SHP77 (cell line): ENCODE measurements at regions not wholly inside any gene's neighbourhood (a gene's known extent, or its start where the extent isn't known, plus 50 kb on each side); places are given as distances from the start of the nearest gene placed in this dataset.

Source experiments
- DNase-seq, 2 experiments: peaks; one replicate each; lab custom pipeline; 2025; lab: John Stamatoyannopoulos, UW

GRCh38 chr7:84248843-84249242 lies 54.3 kb upstream of the SEMA3A start:
- DNase-seq = no peak

GRCh38 chr7:84248267-84248666 lies 53.7 kb upstream of the SEMA3A start:
- DNase-seq = no peak

- DNase-seq = no peak
These were observed 53.0 kb upstream of the SEMA3A start for GRCh38 chr7:84247591-84247990.

- no peak for DNase-seq
These were observed 51.2 kb upstream of the SEMA3A start for GRCh38 chr7:84245835-84246234.
